ENCODE measurements at regions not wholly inside any gene's neighbourhood (a gene's known extent, or its start where the extent isn't known, plus 50 kb on each side); places are given as distances from the start of the nearest gene placed in this dataset.
A peak's percentile ranks its signal among the peaks of the same experiment; 100 is the strongest.

DNA sequence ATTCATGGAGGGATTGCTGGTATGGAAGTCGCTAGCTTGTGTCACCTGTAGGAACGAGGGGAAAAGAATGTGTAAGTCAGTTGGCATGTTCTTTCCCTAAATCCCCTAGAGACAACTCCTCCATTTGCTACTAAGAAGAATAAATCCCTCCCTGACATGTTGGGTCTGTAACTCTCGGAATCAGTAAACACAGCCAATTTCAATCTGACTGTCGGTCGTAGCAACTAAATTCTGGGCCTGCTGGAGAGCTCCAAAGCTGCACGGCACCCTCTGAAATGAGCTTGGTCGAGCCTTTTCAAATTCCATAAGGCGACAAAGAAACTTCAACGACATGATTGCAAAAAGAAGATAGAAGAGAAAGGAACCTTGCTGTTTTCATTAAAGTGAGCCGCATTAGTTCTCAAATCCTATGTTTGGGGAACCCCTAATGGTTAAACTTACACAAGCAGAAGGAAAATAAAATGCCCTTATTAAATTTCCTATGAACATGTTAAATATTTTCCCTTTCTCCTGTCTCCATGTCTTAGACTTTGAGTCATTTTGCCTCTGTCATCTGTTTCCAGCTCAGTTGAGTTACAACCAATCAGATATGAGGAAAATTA, 735.8 kb upstream of the WWC1 start:
- peak; percentile 35 for DNase-seq

DNA sequence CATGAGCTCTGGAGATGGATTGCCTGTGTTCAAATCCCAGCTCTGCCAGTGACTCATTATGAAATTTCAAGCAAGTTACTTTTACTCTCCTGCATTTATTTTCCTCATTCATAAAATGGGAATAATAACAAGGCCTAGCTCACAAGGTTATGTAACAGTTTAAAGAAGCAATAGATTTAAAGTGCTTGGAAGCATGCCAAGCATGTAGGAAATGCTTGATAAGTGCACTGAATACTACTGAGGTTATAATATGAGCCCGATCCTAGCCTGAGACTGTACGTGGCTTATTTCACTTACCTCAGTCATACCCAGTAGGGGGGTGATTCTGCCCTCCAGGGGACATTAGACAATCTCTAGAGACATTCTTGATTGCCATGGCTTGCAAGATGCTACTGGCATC, 734.1 kb upstream of the WWC1 start:
- no peak for DNase-seq

DNA sequence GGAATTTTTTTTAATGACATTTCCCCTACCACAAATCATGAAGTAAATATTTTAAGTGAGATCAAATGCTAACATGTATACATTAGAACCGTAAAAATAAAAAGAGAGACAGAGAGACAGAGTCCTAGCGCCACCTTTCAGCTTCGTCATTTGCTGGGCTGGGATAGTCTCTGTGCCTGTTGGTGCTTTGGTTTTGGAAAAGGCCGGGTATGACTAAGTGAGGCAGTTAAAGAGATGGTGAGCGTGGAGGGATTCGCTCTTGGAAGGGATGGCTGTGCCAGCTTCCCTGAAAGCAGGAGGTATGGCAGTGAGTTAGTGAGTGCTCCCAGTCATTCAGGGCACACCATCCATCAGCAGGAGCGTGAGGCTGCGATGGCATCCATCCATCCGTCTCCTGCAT, 729.6 kb upstream of the WWC1 start:
- DNase-seq, result no peak

DNA sequence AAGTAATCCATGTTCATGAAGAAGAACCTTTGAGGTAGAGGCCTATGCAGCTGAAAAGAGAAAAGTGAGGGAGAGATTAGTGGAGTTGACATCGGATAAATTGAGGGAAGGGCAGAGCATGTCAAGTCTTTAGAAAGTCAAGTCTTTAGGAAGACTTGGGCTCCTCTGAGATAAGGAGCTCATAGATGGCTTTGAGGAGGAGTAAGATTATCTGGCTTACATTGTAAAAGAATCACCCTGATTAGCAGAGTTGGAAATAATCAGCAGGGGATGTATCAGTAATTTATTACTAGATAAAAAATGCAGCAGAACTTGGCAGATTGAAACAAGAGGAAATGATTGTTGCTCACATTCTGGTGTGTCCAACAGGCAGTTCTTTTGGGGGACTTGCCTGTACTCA, 727.2 kb upstream of the WWC1 start:
- DNase-seq, result no peak

GRCh38 chr5:167565189-167565954, 726.1 kb upstream of the WWC1 start:
- peak; percentile 54 for DNase-seq

- DNase-seq, result no peak
Measured at GRCh38 chr5:167570431-167570830, 721.0 kb upstream of the WWC1 start.

DNA sequence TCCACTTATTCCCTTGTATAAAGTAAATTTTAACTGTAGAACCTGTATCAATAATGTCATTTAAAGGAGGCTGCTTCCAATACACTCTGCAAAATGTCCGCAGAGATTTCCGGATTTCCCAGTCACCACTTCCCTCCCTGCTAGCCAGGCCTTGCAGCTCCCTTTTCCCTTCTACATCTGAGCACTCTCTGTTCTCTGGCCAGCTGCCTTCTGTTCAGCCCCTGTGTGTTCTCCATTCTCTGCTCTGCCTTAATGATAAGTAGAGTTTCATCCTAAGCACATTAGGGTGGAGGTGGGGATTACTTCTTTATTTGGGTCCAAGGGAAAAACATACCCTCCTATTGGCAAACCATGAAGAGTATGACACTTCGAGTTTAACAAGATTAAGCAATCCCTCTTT, 719.6 kb upstream of the WWC1 start:
- no peak for DNase-seq

DNA sequence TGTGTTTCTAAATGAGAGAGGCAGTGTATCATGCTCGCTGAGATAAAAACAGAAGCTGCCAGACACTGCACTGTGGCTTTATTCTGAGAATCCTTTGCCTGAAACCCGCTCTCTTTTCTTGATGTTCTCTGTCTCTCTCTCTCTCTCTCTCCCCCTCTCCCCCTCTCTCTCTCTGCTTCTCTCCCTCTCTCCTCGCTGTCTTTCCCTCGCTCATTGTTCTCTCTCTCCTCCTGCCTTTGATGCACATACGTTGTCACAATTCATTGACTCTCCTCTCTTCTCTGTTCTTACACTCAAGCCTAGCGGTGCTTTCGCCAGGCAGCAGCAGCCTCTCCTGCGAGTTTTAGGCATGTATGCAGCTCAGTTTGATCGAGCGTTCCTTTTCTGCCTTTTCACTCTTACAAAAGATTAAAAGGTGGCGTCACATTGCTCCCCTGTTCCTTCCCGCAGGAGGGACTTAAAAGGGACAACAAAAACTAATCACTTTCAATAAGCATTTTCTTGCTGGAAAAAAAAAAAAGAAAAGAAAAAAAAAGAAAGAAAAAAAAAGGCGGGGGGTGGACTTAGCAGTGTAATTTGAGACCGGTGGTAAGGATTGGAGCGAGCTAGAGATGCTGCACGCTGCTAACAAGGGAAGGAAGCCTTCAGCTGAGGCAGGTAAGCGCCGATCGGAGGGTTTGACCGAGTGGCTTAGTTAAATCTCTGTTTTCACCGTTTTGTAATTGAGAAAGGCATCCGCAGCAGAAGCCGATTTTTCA, 717.9 kb upstream of the WWC1 start:
- peak; percentile 77 for DNase-seq

- DNase-seq, result no peak
Measured at GRCh38 chr5:167574464-167574863, 717.0 kb upstream of the WWC1 start.

GRCh38 chr5:167575330-167575729, 716.1 kb upstream of the WWC1 start:
- DNase-seq, result no peak

- DNase-seq, result no peak
Measured at GRCh38 chr5:167576126-167576525, 715.3 kb upstream of the WWC1 start.

DNA sequence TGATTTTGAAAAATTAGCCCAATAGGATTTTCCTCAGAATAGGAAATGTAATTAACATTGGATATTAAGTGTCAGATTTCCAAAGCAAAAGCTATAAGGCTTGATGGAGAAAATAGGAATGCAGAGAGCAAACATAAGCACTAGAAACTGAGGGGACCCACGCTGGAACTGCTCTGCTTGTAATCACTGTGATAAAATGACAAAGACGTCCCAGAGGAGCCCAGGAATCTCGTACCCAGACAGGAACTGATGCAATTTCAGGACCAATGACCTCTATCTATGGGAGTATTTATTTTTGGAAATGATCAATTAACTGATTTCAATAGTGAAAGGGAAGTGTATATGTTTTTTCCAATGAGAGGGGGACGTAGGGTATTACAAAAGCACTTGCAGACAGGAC, 714.5 kb upstream of the WWC1 start:
- DNase-seq, result no peak

DNA sequence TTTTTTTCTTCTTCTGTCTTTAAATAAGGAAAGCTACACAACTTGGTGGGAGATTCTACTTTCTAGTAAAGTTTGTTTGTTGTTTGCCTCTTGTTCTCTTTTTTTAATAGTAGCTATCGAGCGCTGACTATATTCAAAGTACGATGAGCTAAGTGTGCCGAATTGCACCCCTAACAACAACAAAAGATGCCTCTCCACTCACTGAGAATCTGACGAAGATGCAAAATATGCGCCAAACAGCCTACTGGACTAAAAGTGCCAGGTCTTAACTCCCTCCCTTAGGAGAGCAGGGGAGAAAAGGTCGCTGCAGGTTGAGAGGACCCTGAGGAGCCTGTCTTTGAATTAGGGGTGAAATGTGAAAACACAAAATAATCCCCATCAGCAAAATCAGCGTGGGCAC, 713.8 kb upstream of the WWC1 start:
- no peak for DNase-seq

DNA sequence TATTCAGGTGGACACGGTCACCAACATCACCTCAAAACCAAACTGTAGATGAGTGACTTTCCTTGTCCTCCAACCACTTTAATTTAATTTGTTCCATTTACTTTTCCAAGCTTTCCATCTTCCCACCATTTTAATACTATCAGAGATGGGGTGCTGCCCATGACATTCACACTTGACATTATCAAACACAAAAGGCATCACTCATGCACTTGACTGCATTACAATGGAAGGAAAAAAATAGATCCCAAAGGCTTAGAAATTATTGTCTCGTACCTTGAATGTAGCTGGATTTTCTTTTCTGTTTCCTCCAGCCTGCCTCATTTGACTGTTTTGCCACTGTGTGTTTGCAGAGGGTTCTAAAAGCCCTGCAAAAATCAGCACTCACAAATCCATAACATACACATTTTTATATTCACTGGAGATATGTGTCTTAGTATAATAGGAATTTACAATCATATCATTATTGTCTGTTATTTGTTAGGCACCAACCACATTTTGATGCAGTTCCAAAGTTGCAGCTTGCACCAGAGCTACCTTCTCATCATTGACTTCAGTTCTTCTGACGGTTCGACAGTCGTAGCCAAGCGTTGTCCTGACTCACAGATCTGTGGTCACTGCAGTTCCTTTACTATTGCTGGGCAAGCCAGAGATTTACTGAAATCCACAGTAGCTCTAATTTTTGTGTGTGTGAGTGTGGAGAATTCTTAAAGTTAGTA, 712.3 kb upstream of the WWC1 start:
- peak; percentile 87 for DNase-seq

DNA sequence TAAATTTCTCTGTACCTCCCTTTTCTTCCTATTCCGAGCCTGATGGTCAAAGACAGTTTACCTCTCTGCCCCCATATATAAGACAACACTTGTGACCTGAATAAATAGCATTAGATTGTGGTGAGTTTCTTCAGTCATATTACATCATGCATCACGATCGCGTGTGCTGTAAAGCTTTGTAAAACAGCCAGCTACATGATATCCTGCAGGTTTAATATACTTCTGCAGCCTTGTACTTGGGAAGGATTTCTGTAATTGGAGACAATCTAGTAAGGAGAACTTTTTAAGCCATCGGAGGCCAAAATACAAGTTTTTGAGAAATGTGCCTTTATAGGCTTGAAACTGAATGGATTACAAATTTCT, 711.8 kb upstream of the WWC1 start:
- DNase-seq, result peak; percentile 69

GRCh38 chr5:167580608-167581007, 710.8 kb upstream of the WWC1 start:
- no peak for DNase-seq

DNA sequence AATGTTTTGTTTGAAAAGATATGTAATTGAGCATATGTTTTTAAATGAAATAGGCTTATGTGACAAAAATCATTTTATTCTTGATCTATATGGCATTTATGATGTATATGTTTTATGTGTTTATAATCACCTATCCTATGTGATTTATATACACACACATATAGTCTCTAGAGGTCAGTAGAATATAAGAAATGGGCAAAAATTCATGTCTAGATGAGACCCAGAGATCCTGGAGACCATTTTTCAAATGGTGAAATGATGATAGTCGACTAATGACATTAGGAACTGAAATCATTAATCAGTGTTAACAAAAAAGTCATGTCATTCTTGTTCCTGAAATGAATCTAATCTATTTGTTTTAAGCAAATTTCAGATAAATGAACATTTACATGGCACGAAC, 709.2 kb upstream of the WWC1 start:
- DNase-seq, result peak; percentile 51

GRCh38 chr5:167582886-167583285, 708.6 kb upstream of the WWC1 start:
- DNase-seq, result peak; percentile 51

GRCh38 chr5:167585184-167585583, 706.3 kb upstream of the WWC1 start:
- DNase-seq, result no peak

- peak; percentile 67 for DNase-seq
Measured at GRCh38 chr5:167587772-167588437, 703.5 kb upstream of the WWC1 start.

DNA sequence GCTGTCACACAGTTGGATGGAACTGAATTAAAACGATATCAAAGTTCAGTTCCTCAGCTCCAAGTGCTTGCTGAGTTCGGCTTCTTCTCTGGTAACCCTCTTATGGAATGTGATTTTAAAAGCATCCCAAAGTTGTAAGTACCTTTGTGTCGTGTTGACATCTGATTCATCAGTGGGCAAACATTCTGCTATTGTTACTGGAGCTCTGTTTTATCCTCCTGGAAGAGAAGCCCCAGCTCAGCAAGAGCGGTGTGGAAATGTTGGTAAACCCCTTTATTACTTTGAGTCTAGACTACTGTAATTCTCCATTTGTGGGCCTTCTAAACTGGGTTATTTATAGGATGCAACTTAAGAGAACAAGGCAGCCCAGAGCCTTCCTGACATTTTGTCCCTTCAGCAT, 699.3 kb upstream of the WWC1 start:
- DNase-seq, result no peak

- DNase-seq, result no peak
Measured at GRCh38 chr5:167593329-167594060, 698.0 kb upstream of the WWC1 start.

All from fibroblast of skin of abdomen (primary cell).